SK-N-DZ (cell line): ENCODE measurements at regions not wholly inside any gene's neighbourhood (a gene's known extent, or its start where the extent isn't known, plus 50 kb on each side); places are given as distances from the start of the nearest gene placed in this dataset.

Experiments used
- DNase-seq: peaks from one replicate; pipeline ENCODE4 v3.0.0-alpha.2; 2015; ENCODE audit warnings: low spot score

GRCh38 chr2:52572469-52572894 is 1195.1 kb upstream of the CHAC2 start:
- DNase-seq, result no peak

GRCh38 chr2:52571380-52572347 is 1195.9 kb upstream of the CHAC2 start:
- no peak for DNase-seq

GRCh38 chr2:52570716-52571115 is 1196.9 kb upstream of the CHAC2 start:
- no peak for DNase-seq

GRCh38 chr2:52563151-52563550 is 1204.5 kb upstream of the CHAC2 start:
- DNase-seq, result no peak

- DNase-seq, result no peak
These were observed 1209.3 kb upstream of the CHAC2 start for GRCh38 chr2:52558265-52558664.

- DNase-seq, result no peak
These were observed 1225.3 kb upstream of the CHAC2 start for GRCh38 chr2:52542297-52542696.

- DNase-seq, result no peak
These were observed 1228.3 kb upstream of the CHAC2 start for GRCh38 chr2:52539026-52539970.

- no peak for DNase-seq
These were observed 1230.0 kb upstream of the CHAC2 start for GRCh38 chr2:52537588-52537987.

- no peak for DNase-seq
These were observed 1230.6 kb upstream of the CHAC2 start for GRCh38 chr2:52536929-52537460.

- DNase-seq, result no peak
These were observed 1234.6 kb upstream of the CHAC2 start for GRCh38 chr2:52532956-52533355.

GRCh38 chr2:52526735-52527134 is 1240.9 kb upstream of the CHAC2 start:
- DNase-seq, result no peak

GRCh38 chr2:52520644-52521043 is 1247.0 kb upstream of the CHAC2 start:
- DNase-seq, result no peak

GRCh38 chr2:52518678-52519077 is 1248.9 kb upstream of the CHAC2 start:
- no peak for DNase-seq

- no peak for DNase-seq
These were observed 1254.8 kb upstream of the CHAC2 start for GRCh38 chr2:52512760-52513159.

- DNase-seq, result no peak
These were observed 1257.2 kb upstream of the CHAC2 start for GRCh38 chr2:52510432-52510831.

- no peak for DNase-seq
These were observed 1265.1 kb upstream of the CHAC2 start for GRCh38 chr2:52502476-52502860.

GRCh38 chr2:52501715-52502475 is 1265.7 kb upstream of the CHAC2 start:
- DNase-seq, result no peak

- DNase-seq, result no peak
These were observed 1267.0 kb upstream of the CHAC2 start for GRCh38 chr2:52500561-52500960.

- DNase-seq, result no peak
These were observed 1269.4 kb upstream of the CHAC2 start for GRCh38 chr2:52498077-52498750.

GRCh38 chr2:52495816-52496215 is 1271.8 kb upstream of the CHAC2 start:
- no peak for DNase-seq

GRCh38 chr2:52477166-52477565 is 1290.4 kb upstream of the CHAC2 start:
- DNase-seq, result no peak
